K562 (cell line): ENCODE measurements at regions not wholly inside any gene's neighbourhood (a gene's known extent, or its start where the extent isn't known, plus 50 kb on each side); places are given as distances from the start of the nearest gene placed in this dataset.

ENCODE experiments used
- ARID4B ChIP-seq: sonication (generic); formaldehyde crosslinking; IDR thresholded peaks from 2 replicates; pipeline ENCODE4 v1.8.0; 2022; ENCODE audit warnings: mild to moderate bottlenecking, missing genetic modification reagents
- ATF3 ChIP-seq, 2 experiments: fragments of 450-650 bp in 1 of 2; sonication (generic) in 1 of 2; formaldehyde crosslinking in 1 of 2; IDR thresholded peaks in 1 of 2; conservative IDR thresholded peaks in 1 of 2; 2 replicates each; pipeline versions ENCODE4 v1.6.1 to v1.8.1; 2016 to 2023; ENCODE audit warnings: mild to moderate bottlenecking in 2 of 2, moderate library complexity in 2 of 2, inconsistent platforms in 1 of 2, missing genetic modification reagents in 1 of 2
- CREB1 ChIP-seq, 2 experiments: sonication (generic) in 1 of 2; formaldehyde crosslinking in 1 of 2; IDR thresholded peaks; 2 replicates each; pipeline versions ENCODE4 v1.6.1 to v1.8.0; 2012 to 2022; ENCODE audit warnings: inconsistent platforms in 1 of 2, mild to moderate bottlenecking in 1 of 2, missing genetic modification reagents in 1 of 2, moderate library complexity in 1 of 2
- E2F6 ChIP-seq, 2 experiments: IDR thresholded peaks; 2 replicates each; pipeline ENCODE4 v1.6.1; 2011; ENCODE audit warnings: borderline replicate concordance in 1 of 2, control low read depth in 1 of 2, low read depth in 1 of 2, low read length in 1 of 2, mild to moderate bottlenecking in 1 of 2, mixed read lengths in 1 of 2, moderate library complexity in 1 of 2; ENCODE audit not compliant: insufficient read depth in 1 of 2, insufficient read length in 1 of 2, poor library complexity in 1 of 2, severe bottlenecking in 1 of 2; ENCODE audit errors: extremely low read depth in 1 of 2
- POLR2G ChIP-seq: fragments of 200-400 bp; formaldehyde crosslinking; IDR thresholded peaks from 2 replicates; pipeline ENCODE4 v1.6.1; 2017; ENCODE audit warnings: low read depth, mild to moderate bottlenecking, antibody characterized with exemption, low read length, moderate library complexity
- RAD21 ChIP-seq, 2 experiments: fragments of 250-450 bp in 1 of 2; fragments of 450-650 bp in 1 of 2; sonication (Bioruptor Pico) in 1 of 2; formaldehyde crosslinking in 1 of 2; IDR thresholded peaks in 1 of 2; conservative IDR thresholded peaks in 1 of 2; 2 replicates each; pipeline versions ENCODE4 v1.4.0 to v1.8.0; 2020 to 2022; ENCODE audit warnings: mild to moderate bottlenecking in 2 of 2, moderate library complexity in 1 of 2
- SIN3B ChIP-seq: fragments of 450-650 bp; IDR thresholded peaks from 2 replicates; pipeline ENCODE4 v1.6.1; 2017; ENCODE audit warnings: low read depth, mild to moderate bottlenecking, moderate library complexity
- USF2 ChIP-seq: sonication (generic); formaldehyde crosslinking; IDR thresholded peaks from 2 replicates; pipeline ENCODE4 v1.5.0; 2020; ENCODE audit warnings: missing genetic modification reagents

- no peak for TF ChIP-seq ATF3 (IDR thresholded peaks at IDR 0.05)
- no peak for TF ChIP-seq ATF3 (CRISPR knock-in tag; conservative IDR thresholded peaks at IDR 0.05)
- TF ChIP-seq POLR2G = no peak
- TF ChIP-seq E2F6 (IDR thresholded peaks at IDR 0.05; ENCODE audit: borderline replicate concordance in 1 of 2, extremely low read depth in 1 of 2, insufficient read depth in 1 of 2, insufficient read length in 1 of 2, low read depth in 1 of 2, low read length in 1 of 2, poor library complexity in 1 of 2, severe bottlenecking in 1 of 2) = no peak
- no peak for TF ChIP-seq USF2 (CRISPR knock-in tag)
- TF ChIP-seq ARID4B = no peak
- no peak for TF ChIP-seq SIN3B
- TF ChIP-seq RAD21 (CRISPR knock-in tag; conservative IDR thresholded peaks at IDR 0.05 in 1 of 2, IDR thresholded peaks at IDR 0.05 in 1 of 2) = no peak
- no peak for TF ChIP-seq CREB1 (IDR thresholded peaks at IDR 0.05)
- no peak for TF ChIP-seq CREB1 (CRISPR knock-in tag; IDR thresholded peaks at IDR 0.05)
Observed at GRCh38 chr3:56930706-56931105, 129.0 kb upstream of the ARHGEF3 start.
